HUDEP-2 (cell line): ENCODE measurements at regions not wholly inside any gene's neighbourhood (a gene's known extent, or its start where the extent isn't known, plus 50 kb on each side); places are given as distances from the start of the nearest gene placed in this dataset.

ENCODE experiments used
- DNase-seq, 76 experiments: peaks; one replicate each; lab custom pipeline; 2025; ENCODE audit not compliant: unreplicated experiment in 76 of 76; lab: John Stamatoyannopoulos, UW

DNA sequence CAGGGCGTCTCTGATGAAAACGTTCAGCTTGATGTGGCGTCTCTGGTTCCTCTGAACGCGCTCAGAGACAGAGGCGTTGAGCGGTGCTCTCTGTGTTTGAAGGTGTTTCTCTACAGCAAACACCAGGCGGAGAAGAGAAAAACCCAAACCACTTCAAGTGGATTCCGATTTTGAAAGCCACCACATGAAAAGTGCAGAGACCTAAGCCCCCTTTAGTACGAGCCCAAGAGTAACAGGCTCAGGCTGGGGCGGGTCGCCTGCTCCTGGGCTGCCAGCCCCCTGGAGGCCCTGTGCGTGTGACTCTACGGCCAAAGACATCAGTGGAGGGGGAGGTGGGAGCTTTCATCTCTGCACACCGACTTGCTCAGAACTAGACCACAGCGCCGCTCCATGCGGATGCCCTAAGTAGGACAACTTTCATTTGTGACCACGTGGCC lies 328.4 kb downstream of the MAF start:
- no peak for DNase-seq

DNA sequence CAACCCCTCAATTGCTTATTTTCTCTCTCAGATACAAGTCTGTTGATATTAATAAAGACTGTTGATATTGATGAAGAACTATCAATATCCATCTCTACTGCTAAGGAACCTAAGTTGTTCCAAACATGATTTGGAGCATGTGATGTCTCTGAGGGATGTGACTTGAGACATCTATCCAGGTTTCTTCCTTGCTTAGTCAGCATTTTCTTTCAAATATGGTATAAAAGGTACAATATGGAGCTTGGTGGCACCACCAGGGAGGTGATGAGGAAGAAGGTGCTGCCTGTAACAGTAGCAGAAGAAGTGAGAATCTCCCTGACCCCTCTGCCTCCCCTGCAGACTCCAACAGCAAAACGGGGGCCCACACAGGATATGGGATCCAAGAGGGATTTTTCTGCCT lies 329.0 kb downstream of the MAF start:
- DNase-seq, result no peak

DNA sequence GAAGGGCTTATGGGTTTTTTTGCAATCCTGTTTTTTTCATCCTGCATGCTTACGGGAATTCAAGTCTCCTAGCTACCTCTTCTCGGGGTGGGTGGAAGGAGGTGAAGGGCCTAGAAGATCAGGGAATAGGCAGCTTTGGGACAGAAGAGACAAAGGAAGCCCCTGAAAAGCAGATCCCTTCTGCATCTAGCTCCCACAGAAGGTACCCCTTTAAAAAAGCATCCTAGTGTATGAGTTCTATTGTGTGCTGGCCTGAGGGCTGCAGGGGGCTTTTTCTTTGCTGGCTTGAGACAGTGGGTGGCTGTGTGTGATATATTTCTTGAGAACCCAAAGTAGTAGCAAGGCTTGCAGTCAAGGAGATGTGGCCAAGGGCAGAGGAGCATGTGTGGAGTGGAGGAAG lies 330.5 kb downstream of the MAF start:
- DNase-seq, result no peak

DNA sequence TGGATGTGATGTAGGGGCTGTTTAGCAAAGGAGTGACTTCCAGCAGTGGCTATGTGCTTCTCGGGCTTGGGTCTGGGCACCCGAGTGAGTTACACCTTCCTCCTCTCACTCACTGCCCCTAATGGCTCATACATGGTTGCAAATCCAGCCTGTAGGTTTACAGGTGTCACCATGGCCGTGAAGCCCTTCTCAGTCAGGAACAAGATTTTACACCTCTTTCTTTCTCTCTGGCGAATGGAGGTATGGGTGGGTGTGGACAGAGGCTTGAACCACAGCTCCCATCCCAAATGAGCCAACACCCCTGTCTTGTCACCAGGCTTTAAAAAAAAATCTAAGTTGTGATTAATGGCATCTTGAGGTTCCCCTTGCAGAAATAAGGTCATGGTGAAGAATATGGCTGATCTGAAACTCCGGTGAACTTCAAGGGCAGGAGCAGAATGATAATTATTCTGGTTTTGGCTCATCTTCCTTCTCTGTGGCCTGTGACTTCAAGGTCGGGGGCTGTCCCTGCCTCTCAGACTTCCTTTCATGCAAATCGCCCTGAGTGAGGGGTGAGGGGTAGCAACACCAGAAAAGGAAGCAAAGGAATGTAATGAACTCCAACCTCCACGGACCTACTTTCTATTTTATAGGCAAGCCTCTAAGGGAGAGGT lies 331.2 kb downstream of the MAF start:
- no peak for DNase-seq

DNA sequence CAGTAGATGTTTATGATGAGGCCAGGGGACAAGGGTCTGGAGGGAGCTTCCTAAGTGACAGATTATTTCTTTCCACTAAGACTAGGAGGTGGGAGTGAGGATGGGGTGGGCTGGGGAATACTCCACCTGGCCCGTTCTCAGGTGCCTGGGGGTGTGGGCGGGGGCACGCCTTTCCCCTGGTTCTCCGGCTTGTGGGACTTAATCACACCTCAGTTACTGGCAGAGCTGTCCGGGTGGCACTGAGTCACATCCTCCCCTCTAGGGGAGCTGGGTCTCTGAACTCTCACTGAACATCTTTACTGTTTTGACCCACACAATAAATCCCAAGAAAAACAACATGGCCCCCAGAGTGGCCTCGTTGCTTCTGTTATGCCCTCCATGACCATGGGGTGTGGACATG lies 332.8 kb downstream of the MAF start:
- DNase-seq, result no peak

DNA sequence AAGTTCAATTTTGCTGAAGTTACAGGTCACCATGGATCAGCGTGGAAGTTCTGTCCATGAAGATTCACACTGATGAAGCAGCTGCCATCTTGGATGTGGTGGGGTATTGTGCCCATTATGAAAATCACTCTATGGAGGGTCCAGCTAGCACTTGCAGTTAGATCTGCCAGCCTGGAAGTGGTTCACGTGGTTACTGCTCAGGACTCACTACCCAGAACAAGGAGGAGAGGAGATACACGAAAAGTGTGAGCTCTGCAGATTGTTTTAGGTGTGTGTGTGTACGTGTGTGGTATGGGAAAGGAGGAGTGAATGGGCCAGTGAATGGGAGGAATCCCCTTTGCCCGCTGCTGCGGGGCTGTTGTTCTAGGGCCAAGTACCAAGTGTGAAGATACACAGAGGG lies 333.4 kb downstream of the MAF start:
- DNase-seq, result no peak

DNA sequence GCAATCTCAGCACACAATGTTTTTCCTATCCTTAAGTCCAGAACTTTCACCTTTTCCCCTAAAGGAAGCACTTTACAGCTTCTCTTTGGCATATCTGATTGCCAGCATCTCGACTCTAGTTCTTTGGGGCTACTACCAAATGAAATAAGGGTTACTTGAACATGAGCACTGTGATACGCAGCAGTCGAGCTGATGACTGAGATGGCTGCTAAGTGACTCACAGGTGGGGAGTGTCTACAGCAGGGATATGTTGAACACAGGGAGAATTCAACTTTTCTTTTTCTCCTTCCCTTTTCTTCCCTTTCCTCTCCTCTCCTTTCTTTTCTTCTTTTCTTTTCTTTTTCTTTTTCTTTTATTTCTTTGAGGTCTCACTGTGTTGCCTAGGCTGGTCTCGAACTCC lies 334.8 kb downstream of the MAF start:
- DNase-seq, result no peak

DNA sequence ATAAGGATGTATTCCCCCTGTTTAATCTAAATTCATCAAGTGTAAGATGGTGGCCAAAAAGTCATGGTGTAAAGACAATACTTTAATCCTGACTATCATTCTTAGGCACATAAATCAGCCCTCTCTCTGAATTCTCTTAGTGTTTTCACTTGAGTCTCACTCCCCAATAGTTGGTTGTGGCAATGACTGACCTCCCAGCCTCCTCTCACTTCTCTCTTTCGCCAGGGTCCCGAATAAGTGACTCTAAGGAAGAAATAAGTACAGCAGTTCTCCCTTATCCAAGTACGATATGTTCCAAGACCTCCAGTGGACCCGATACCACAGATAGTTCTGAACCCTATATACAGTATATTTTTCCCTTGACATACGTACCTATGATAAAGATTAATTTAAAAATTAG lies 335.3 kb downstream of the MAF start:
- no peak for DNase-seq

DNA sequence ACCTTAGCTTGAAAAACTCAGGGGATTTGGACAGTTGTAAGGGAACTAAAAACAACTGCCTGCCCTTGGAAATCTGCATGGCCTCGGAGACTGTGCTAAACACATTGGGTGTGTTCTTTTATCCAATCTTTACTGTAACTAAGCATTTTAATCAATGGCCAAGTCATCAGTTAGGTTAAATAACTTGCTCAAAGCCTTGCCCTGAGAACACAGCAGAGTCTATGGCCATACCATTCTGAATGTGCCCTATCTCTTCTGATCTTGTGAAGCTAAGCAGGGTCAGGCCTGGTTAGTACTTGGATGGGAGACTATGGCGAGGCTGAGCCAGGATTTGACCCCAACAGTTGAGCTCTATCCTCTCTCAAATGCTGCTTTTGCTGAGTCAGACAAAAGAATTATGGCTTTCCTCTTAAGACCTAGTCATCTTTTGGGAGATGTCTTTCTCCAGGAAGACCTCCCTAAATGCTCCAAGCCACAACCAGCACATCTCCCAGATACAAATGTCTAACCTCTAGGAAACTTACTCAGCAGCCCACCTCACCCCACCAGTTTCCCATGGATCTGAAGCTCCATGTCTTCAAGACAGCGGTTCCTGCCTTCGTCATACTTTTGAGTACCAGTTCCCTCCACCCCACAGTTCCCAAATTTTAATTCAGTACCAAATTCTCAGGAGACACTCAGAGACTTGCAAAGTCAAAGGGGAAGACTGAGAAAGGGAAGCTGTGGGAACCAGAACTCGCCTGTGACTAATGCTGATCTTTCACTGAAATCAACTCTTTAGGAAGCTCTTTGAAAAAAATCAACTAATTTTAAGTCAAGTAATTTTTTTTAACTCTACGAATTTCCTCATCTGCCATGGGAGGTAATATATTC lies 336.1 kb downstream of the MAF start:
- DNase-seq, result peak in 1 of 76 experiments; percentile 6

DNA sequence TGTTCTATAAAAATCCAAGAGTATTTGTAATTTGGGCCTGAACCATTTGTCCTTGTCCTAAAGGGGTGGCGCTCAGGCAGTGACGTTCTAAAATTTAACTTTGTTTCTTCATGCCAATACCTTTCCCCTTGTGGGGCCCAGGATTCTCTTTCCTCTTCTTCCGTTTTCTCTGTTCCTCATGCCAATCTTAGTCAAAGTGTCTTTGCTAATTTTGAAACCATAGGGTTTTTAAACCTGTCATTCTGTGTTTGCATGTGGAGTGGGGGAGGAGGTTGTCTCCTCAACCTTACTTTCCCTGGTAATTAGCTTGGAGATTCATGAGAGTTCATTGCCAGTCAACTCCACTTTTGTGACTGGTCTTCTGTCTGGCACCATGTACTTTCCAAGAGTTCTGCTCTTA lies 337.1 kb downstream of the MAF start:
- DNase-seq, result no peak
